Stimulated activated CD4-positive, alpha-beta T cell treated with anti-CD3 and anti-CD28 coated beads, Interleukin-12 subunit alpha, Interleukin-12 subunit beta, amount 100 ng/mL, for 24 hours (primary cell): ENCODE measurements at regions not wholly inside any gene's neighbourhood (a gene's known extent, or its start where the extent isn't known, plus 50 kb on each side); places are given as distances from the start of the nearest gene placed in this dataset.
"Not testable (repeated sequence)": the region's sequence is repeated elsewhere in the genome, so short reads cannot be mapped to it uniquely, and the experiment has no call there.

Experiments
- DNase-seq, 2 experiments: peaks; one replicate each; pipeline ENCODE4 v3.0.0-alpha.2; 2020; ENCODE audit warnings: low read depth in 2 of 2

DNA sequence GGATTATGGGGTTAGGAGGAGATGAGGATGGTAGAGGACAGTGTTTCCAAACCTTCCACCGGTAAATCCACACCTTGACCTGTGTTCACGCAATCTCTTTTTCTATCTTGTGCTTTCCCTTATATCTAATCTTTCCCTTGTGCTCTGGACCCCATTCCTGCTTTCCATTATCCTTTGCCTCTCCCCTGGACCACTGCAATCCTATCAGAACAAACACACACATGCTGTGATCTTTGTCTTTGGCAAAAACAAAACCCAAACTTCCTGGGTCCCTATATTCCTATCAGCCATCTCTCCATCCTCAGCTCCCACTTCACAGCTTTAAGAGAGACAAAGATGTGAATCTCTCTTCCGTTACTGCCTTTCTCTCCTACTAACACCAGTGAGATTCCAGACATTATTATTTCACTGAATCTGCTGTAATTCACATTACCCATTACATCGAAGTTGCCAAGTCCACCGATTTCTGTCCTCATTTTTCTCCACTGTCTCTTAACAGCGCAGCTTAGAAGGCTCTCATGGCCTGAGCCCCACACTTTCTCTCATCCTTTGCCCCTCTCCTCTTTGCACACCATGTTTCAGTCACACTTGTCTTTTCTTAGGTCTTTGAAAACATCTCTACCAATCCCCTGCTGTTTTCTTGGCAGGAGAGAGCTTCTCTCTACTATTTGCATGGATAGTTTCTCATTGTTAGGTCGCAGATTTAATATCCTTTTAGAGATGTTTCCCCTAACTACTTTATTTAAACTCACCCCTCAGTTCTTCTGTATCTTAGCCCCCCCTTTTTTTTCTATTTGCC lies 230.0 kb upstream of the B3GALT2 start:
- no peak for DNase-seq

DNA sequence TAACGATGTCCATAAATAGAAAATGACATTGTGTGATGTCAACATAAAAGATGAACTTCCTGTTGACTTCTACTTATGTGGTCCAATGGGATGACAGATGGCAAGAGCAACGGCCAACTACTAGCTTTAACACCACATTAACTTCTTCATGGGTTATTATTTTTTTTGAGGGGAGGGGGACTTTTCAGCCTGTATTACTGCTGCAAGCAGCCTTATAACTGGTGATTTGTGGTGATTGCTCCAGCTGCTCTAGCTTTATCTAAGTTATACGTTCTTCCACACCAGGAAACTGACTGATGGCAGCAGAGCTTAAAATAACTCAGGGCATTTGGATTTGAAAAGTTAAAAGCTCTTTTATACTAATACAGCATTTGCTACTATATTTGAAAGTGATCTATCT lies 228.8 kb upstream of the B3GALT2 start:
- DNase-seq = no peak

GRCh38 chr1:193413376-193413775 lies 227.0 kb upstream of the B3GALT2 start:
- no peak for DNase-seq

GRCh38 chr1:193412748-193413147 lies 226.3 kb upstream of the B3GALT2 start:
- DNase-seq = no peak

DNA sequence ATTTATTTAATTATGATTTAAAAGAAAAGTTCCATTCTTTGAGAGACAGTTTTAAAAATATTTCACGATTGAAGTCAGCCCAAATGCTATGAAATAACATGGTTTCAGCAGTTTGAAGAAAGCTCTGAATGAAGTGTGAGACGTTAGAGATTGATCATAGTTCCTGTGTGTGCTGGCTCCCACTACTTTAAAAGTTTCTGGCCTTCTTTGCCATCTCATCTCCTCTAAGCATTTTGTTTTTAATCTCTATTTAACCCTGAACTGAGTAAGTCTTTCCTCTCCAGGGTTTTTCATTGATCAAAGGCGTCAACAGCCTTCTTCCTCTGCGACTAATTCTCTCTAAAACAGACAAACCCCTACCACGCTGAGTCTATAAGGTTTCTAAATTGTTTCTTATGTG lies 225.3 kb upstream of the B3GALT2 start:
- DNase-seq = no peak

- no peak for DNase-seq
These were observed 224.8 kb upstream of the B3GALT2 start for GRCh38 chr1:193411215-193411614.

- no peak for DNase-seq
These were observed 222.4 kb upstream of the B3GALT2 start for GRCh38 chr1:193408782-193409293.

DNA sequence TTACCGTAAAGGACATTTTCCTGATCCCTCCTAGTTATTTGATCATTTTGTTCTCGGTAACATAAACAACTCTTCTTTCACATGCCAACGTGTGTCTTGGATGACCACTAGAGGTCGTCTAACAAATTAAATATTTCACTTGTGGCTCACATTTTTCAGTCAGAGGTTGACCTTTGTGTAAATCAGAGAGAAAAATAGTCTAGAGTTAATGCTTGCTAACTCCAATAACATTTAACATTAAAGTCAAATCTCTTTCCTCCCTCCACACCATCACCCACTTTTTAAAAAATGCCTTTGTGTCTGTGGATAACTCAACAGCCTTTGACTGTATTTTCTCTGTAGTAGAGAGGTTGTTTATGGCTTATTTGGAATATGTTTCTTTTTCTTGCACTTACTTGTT lies 220.5 kb upstream of the B3GALT2 start:
- DNase-seq = no peak

GRCh38 chr1:193404236-193404635 lies 217.8 kb upstream of the B3GALT2 start:
- DNase-seq = no peak

- DNase-seq = no peak
These were observed 216.6 kb upstream of the B3GALT2 start for GRCh38 chr1:193402977-193403376.

- DNase-seq = no peak
These were observed 215.6 kb upstream of the B3GALT2 start for GRCh38 chr1:193402037-193402436.

DNA sequence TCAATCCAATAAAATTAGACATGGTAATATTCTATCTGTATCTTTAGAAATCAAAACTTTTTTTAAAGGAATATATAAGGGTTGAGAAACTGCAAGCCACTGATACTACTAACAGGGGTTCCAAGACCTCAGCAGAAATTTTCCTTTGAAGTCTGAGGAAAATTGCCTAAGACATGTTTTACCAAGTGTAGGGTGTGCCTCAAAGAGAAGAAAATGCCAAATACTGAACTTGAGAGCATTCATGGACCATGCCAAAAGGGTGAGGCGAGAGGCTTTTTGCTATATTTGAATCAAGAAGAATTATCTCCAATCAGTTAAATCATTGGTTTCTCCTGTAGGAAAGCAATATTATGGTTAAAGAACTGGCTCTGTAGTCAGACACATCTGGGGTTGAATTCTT lies 207.9 kb upstream of the B3GALT2 start:
- DNase-seq = no peak

GRCh38 chr1:193392686-193393085 lies 206.3 kb upstream of the B3GALT2 start:
- DNase-seq = no peak

DNA sequence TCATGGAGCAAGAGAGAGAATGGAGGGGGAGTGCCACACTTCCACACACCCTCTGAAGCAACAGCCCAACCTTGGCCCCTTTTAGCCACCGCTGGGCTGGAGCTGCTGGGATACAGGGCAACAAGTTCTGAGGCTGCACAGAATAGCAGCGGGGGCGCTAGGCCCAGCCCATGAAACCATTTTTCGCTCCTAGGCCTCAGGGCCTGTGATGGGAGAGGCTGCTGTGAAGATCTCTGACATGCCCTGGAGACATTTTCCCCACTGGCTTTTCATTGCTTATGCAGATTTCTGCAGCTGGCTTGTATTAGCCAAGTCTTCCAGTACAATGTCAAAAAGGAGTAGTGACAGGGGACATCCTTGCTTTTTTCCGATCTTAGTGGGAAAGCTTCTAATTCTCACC lies 202.3 kb upstream of the B3GALT2 start:
- no peak for DNase-seq

- no peak for DNase-seq
These were observed 201.8 kb upstream of the B3GALT2 start for GRCh38 chr1:193388165-193388564.

GRCh38 chr1:193387406-193387805 lies 201.0 kb upstream of the B3GALT2 start:
- DNase-seq = no peak

- not testable (repeated sequence) for DNase-seq
These were observed 192.0 kb upstream of the B3GALT2 start for GRCh38 chr1:193378451-193378850.

DNA sequence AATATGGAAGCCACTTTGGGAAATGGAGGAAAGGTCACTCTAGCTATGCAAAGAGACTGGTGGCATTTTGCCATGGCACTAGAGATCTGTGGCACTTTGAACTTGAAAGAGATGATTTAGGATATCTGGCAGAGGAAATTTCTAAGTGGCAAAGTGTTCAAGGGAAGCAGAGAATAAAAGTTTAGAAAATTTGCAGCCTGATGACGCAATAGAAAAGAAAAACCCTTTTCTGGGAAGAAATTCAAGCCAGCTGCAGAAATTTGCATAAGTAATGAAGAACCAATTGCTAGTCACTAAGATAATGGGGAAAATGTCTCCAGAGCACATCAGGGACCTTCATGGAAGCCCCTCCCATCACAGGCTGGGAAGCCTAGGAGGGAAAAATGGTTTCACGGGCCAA lies 191.1 kb upstream of the B3GALT2 start:
- no peak for DNase-seq

GRCh38 chr1:193372553-193372952 lies 186.1 kb upstream of the B3GALT2 start:
- DNase-seq = no peak

DNA sequence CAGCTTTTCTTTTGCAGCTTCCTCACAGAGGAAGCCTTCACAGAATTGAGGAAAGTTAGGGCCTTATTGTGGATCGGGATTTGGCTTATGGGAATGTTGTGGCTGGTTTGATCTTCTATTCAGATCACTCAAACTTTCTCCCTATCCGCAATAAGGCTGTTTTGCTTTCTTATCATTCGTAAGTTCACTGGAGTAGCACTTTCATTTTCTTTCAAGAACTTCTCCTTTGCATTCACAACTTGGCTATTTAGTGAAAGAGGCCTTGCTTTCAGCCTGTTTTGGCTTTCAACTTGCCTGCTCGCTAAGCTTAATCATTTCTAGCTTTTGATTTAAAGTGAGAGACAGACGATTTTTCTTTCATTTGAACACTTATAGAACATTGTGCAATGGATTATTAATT lies 181.9 kb upstream of the B3GALT2 start:
- DNase-seq = no peak

- DNase-seq = no peak
These were observed 181.4 kb upstream of the B3GALT2 start for GRCh38 chr1:193367863-193368262.

GRCh38 chr1:193366764-193367507 lies 180.5 kb upstream of the B3GALT2 start:
- no peak for DNase-seq

DNA sequence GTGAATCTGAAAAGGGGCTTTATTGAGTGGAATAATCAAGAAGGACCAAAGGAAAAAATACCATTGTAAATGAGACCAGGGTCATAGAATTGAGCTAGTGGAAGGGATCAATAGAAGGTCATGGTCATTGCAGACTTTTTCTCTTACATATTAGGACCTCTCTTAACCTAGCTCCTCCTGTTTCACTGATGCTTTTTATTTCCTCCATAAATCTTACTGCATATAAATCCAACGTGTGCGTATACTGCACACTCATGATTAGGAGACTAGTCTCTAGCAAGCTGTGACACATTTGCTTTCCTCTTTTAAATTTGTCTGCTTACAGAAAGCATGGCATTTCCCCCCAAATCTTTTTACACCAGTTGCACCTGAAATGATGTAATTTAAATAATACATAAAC lies 179.6 kb upstream of the B3GALT2 start:
- DNase-seq = no peak
